Mesendoderm (in vitro differentiated cells): ENCODE measurements at regions not wholly inside any gene's neighbourhood (a gene's known extent, or its start where the extent isn't known, plus 50 kb on each side); places are given as distances from the start of the nearest gene placed in this dataset.
"Not testable (repeated sequence)": the region's sequence is repeated elsewhere in the genome, so short reads cannot be mapped to it uniquely, and the experiment has no call there.

Experiments used
- DNase-seq: peaks from one replicate; pipeline ENCODE4 v3.0.0; 2013
- H2AK5ac ChIP-seq: 2 replicates; pipeline ENCODE4 v1.6.1; 2013; ENCODE audit warnings: low read length, inconsistent platforms
- H2BK120ac ChIP-seq: 2 replicates; pipeline ENCODE4 v1.6.1; 2013; ENCODE audit warnings: low read depth, mild to moderate bottlenecking, low read length, moderate library complexity, mixed read lengths
- H2BK15ac ChIP-seq: replicated peaks from 2 replicates; pipeline ENCODE4 v1.6.1; 2013; ENCODE audit warnings: low read depth, mild to moderate bottlenecking, moderate library complexity
- H2BK5ac ChIP-seq: 2 replicates; pipeline ENCODE4 v1.6.1; 2013; ENCODE audit warnings: low read length, inconsistent platforms
- H3K18ac ChIP-seq: 2 replicates; pipeline ENCODE4 v1.6.1; 2013; ENCODE audit warnings: mild to moderate bottlenecking, low read length, mixed read lengths
- H3K23ac ChIP-seq: one replicate; pipeline ENCODE4 v1.6.1; 2013; ENCODE audit warnings: low read length
- H3K27ac ChIP-seq: 2 replicates; pipeline ENCODE4 v1.5.1; 2013; ENCODE audit warnings: low read depth, mild to moderate bottlenecking, inconsistent platforms, low read length, moderate library complexity
- H3K27me3 ChIP-seq: 2 replicates; pipeline ENCODE4 v1.6.1; 2013; ENCODE audit warnings: low read length, control low read depth, mild to moderate bottlenecking, inconsistent platforms; ENCODE audit not compliant: insufficient read depth, poor library complexity
- H3K36me3 ChIP-seq: 2 replicates; pipeline ENCODE4 v1.6.1; 2013; ENCODE audit warnings: low read length, inconsistent platforms; ENCODE audit not compliant: control insufficient read depth, insufficient read depth
- H3K4ac ChIP-seq: one replicate; pipeline ENCODE4 v1.6.1; 2013; ENCODE audit warnings: low read depth, mild to moderate bottlenecking, low read length, moderate library complexity
- H3K4me1 ChIP-seq: 2 replicates; pipeline ENCODE4 v1.6.1; 2013; ENCODE audit warnings: low read depth, low read length, inconsistent platforms; ENCODE audit not compliant: control insufficient read depth
- H3K4me2 ChIP-seq: 2 replicates; pipeline ENCODE4 v1.6.1; 2013; ENCODE audit warnings: low read length
- H3K4me3 ChIP-seq: 2 replicates; pipeline ENCODE4 v1.5.1; 2013; ENCODE audit warnings: mild to moderate bottlenecking, low read length
- H3K56ac ChIP-seq: one replicate; pipeline ENCODE4 v1.6.1; 2013; ENCODE audit warnings: low read length
- H3K79me1 ChIP-seq: 2 replicates; pipeline ENCODE4 v1.6.1; 2013; ENCODE audit warnings: low read length, inconsistent platforms
- H3K79me2 ChIP-seq: 2 replicates; pipeline ENCODE4 v1.6.1; 2013; ENCODE audit warnings: mild to moderate bottlenecking, low read length; ENCODE audit not compliant: control insufficient read depth, insufficient read depth
- H3K9ac ChIP-seq: 2 replicates; pipeline ENCODE4 v1.6.1; 2013; ENCODE audit warnings: low read length, inconsistent platforms
- H4K5ac ChIP-seq: one replicate; pipeline ENCODE4 v1.6.1; 2013; ENCODE audit warnings: low read length
- H4K8ac ChIP-seq: one replicate; pipeline ENCODE4 v1.6.1; 2013; ENCODE audit warnings: low read depth, mild to moderate bottlenecking, control low read depth, low read length, moderate library complexity
- WGBS: extraction: QIAGEN DNeasy Blood & Tissue Kit; methylation state at CpG from one replicate; pipeline ENCODE4 v1.1.7; 2013; ENCODE audit warnings: low lambda C conversion rate, missing lambda C conversion rate; ENCODE audit not compliant: insufficient coverage; ENCODE audit errors: extremely low coverage; 5-methylcytosine and 5-hydroxymethylcytosine counted together

DNA sequence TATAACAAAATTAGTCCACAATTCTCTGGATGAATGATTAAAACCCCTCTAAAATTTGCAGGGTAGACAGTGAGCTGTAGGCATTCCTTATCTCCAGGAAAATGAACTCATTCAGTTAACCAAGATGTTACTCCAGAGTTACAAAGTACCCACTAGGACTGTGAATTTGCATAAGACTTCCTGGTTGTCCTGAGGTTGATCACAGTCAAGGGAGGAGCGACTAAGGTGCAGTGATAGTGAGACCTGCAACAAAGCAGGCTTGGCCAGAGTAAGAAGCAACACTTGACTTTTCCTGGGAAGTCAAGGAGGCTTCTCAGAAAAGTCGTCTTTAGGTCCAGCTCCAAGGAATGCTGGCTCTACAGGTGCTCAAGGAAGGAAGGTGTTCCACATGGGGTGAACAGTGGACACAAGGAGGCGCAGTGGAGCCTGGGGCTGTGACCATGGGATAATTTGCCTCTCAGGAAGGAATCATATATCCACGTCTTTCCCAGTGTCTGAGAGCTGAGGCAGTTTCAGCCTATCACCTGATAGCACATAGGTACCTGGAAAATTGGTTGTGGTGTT is 821.1 kb upstream of the EEF2KMT start:
- no peak overlapping the region for H2BK120ac ChIP-seq
- no peak overlapping the region for H3K56ac ChIP-seq
- H3K4ac ChIP-seq = no peak overlapping the region
- no peak overlapping the region for H3K4me2 ChIP-seq
- no peaks in the 10 kb centered on the region for H3K79me1 ChIP-seq
- peaks cover 18% of the 10 kb centered on the region for H3K4me1 ChIP-seq
- no peaks in the 10 kb centered on the region for H3K79me2 ChIP-seq
- no peak overlapping the region for H3K4me3 ChIP-seq
- H4K8ac ChIP-seq = no peak overlapping the region
- H3K27me3 ChIP-seq = no peaks in the 10 kb centered on the region
- H2AK5ac ChIP-seq = no peak overlapping the region
- no peak overlapping the region for H2BK5ac ChIP-seq
- no peak overlapping the region for H3K9ac ChIP-seq
- H3K23ac ChIP-seq = no peak overlapping the region
- peak; percentile 77 for DNase-seq
- H3K27ac ChIP-seq = no peak overlapping the region
- H3K18ac ChIP-seq = no peak overlapping the region
- H3K36me3 ChIP-seq = no peaks in the 10 kb centered on the region
- no peak overlapping the region for H4K5ac ChIP-seq
- H2BK15ac ChIP-seq = no peak overlapping the region
- no CpG with 5 or more reads among the region's 4 CpGs for WGBS

DNA sequence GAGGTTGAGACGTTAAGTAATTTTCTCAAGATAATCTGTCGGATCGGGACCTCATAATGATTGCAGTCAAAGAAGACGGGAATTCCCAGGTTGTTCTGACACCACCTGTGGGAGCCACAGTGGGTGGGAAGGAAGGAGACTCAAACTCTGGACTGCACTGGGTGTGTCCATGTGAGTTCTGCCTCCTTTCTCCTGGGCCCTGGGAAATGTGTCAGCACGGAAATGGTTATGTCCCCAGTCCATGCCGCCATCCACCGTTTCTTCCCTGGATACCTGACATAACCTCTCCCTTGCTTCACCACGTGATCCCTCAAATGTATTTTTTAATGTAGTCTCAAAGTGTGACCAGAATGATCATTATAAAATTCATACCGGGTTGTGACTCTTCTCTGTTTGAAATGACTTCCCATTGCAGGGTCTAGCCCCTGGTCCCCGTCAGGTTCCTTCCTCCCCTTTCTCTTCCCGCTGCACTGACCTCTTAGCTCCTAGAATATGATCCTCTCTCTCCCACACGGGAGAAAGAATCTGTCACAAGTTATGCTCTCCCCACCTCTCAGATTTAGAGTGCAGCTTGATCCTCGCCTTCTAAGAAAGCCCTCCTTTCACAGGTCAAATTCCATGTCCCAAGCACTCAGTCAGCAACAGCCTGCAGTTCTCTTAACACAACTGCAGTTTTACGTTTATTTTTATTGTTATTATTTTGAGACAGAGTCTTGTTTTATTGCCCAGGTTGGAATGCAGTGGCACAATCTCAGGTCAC is 820.0 kb upstream of the EEF2KMT start:
- Histone ChIP-seq H3K4me2 (no peak overlapping the region), H2BK5ac (peak overlapping the region; percentile 48), H3K27ac (no peak overlapping the region), H3K9ac (peak overlapping the region; percentile 22), H3K4ac (no peak overlapping the region), H4K8ac (no peak overlapping the region), H3K79me2 (no peaks in the 10 kb centered on the region), H3K27me3 (no peaks in the 10 kb centered on the region), H3K23ac (peak overlapping the region; percentile 4), H3K18ac (no peak overlapping the region), H3K56ac (peak overlapping the region; percentile 66), H2BK15ac (no peak overlapping the region), H3K36me3 (no peaks in the 10 kb centered on the region), H2BK120ac (no peak overlapping the region), H3K4me3 (no peak overlapping the region), H4K5ac (no peak overlapping the region), H3K79me1 (no peaks in the 10 kb centered on the region), H3K4me1 (peaks cover 16% of the 10 kb centered on the region), H2AK5ac (peak overlapping the region; percentile 82)
- WGBS = no CpG with 5 or more reads among the region's 14 CpGs
- no peak for DNase-seq

DNA sequence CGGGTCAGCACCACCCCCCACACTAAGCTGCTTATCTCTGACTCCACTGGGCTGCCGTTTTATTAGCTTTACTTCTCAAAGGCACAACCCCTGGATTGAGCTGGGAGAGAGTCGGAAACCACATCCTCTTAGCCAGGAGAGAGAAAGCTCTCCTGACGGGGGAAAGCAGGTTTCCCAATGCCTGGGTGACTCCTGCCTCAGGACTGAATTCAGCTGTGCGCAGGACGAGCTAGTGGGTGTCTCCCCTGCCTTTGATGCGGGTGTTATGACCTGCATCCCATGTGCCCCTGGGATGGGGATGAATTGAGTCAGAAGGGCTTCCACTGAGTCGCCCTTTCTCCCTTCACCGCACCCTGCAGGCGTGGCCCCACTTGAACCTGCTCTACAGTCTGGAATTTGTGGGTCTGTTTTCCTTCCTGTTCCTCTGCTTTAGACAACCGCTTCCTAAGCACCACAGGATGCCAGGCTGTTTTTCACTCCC is 819.2 kb upstream of the EEF2KMT start:
- no peak overlapping the region for H2BK15ac ChIP-seq
- H3K4me1 ChIP-seq = peaks cover 18% of the 10 kb centered on the region
- peak overlapping the region; percentile 42 for H3K18ac ChIP-seq
- H3K56ac ChIP-seq = peak overlapping the region; percentile 75
- H3K36me3 ChIP-seq = no peaks in the 10 kb centered on the region
- no peak overlapping the region for H3K4me2 ChIP-seq
- no peak overlapping the region for H2BK120ac ChIP-seq
- no peak overlapping the region for H4K5ac ChIP-seq
- no peak overlapping the region for H2AK5ac ChIP-seq
- no peaks in the 10 kb centered on the region for H3K27me3 ChIP-seq
- peak overlapping the region; percentile 73 for H2BK5ac ChIP-seq
- H3K23ac ChIP-seq = peak overlapping the region; percentile 48
- H3K27ac ChIP-seq = peak overlapping the region; percentile 45
- no peak overlapping the region for H4K8ac ChIP-seq
- H3K4me3 ChIP-seq = no peak overlapping the region
- WGBS = no CpG with 5 or more reads among the region's 11 CpGs
- peak overlapping the region; percentile 31 for H3K9ac ChIP-seq
- no peaks in the 10 kb centered on the region for H3K79me2 ChIP-seq
- DNase-seq = peak; percentile 86
- H3K4ac ChIP-seq = no peak overlapping the region
- H3K79me1 ChIP-seq = no peaks in the 10 kb centered on the region

DNA sequence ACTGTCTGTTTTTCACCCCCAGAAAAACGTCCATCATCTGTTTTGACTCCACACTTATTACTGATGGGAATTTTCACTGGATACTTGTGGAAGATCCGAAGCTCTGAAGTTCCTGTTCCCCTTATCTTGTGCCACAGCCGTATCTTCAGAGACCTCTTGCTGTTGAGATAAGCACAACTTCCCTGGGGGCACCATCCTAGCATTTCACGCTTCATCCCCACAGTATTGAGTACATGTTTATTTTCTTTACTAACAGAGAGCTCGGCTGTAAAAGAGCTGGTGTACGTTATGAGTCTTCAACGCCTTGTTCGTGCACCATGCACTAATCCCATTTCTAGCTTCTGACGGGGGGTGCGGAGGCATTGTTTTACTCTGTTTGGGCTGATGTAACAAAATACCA is 813.6 kb upstream of the EEF2KMT start:
- Histone ChIP-seq H3K27ac (no peak overlapping the region), H3K4ac (peak overlapping the region; percentile 41), H3K36me3 (no peaks in the 10 kb centered on the region), H3K4me3 (no peak overlapping the region), H3K56ac (no peak overlapping the region), H2BK5ac (no peak overlapping the region), H2AK5ac (no peak overlapping the region), H4K5ac (no peak overlapping the region), H3K4me1 (peaks cover 3% of the 10 kb centered on the region), H2BK120ac (no peak overlapping the region), H3K79me1 (no peaks in the 10 kb centered on the region), H3K9ac (no peak overlapping the region), H3K23ac (no peak overlapping the region), H3K27me3 (no peaks in the 10 kb centered on the region), H3K4me2 (no peak overlapping the region), H3K79me2 (no peaks in the 10 kb centered on the region), H4K8ac (no peak overlapping the region), H3K18ac (peak overlapping the region; percentile 71), H2BK15ac (no peak overlapping the region)
- WGBS = no CpG with 5 or more reads among the region's 10 CpGs
- peak; percentile 75 for DNase-seq

DNA sequence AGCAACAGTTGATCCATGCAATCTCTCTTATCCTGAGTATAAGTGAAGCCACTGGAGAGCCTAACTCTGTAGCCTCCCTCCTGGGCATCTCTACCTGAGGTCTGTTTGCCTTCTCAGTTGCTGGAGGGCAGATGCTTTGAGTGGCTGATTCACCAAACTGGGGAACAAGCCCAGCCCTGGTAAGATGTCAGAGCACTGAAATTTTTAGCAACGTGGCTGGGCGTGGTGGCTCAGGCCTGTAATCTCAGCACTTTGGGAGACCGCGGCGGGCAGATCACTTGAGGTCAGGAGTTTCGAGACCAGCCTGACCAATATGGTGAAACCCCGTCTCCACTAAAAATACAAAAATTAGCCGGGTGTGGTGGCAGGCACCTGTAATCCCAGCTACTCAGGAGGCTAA is 812.0 kb upstream of the EEF2KMT start:
- not testable (repeated sequence) for H3K27me3 ChIP-seq, H3K4me2 ChIP-seq, H3K56ac ChIP-seq, H3K4me3 ChIP-seq, H3K79me2 ChIP-seq, H2BK5ac ChIP-seq, H2BK15ac ChIP-seq, H2BK120ac ChIP-seq, H3K36me3 ChIP-seq, H3K9ac ChIP-seq, H3K23ac ChIP-seq, H4K8ac ChIP-seq, H3K27ac ChIP-seq, H3K4me1 ChIP-seq, H3K79me1 ChIP-seq, DNase-seq, H2AK5ac ChIP-seq, H4K5ac ChIP-seq, H3K18ac ChIP-seq, H3K4ac ChIP-seq
- no CpG with 5 or more reads among the region's 8 CpGs for WGBS
